ENCODE measurements at regions not wholly inside any gene's neighbourhood (a gene's known extent, or its start where the extent isn't known, plus 50 kb on each side); places are given as distances from the start of the nearest gene placed in this dataset.

GRCh38 chr4:81963015-81963762 lies 410.6 kb downstream of the HNRNPD start:
- Histone ChIP-seq H3K4me1 (no peaks in the 10 kb centered on the region), H3K27ac (no peak overlapping the region), H3K9me3 (no peaks in the 10 kb centered on the region), H3K36me3 (no peaks in the 10 kb centered on the region), H3K9ac (ENCODE audit: low read depth in 2 of 2, low read length in 2 of 2) (no peak overlapping the region), H3K27me3 (no peaks in the 10 kb centered on the region), H3K4me3 (no peak overlapping the region)
- TF ChIP-seq CTCF (IDR thresholded peaks at IDR 0.05), result no peak
- intact Hi-C loops (cut with DNase I), result no loop called here
- DNase-seq, result no peak

DNA sequence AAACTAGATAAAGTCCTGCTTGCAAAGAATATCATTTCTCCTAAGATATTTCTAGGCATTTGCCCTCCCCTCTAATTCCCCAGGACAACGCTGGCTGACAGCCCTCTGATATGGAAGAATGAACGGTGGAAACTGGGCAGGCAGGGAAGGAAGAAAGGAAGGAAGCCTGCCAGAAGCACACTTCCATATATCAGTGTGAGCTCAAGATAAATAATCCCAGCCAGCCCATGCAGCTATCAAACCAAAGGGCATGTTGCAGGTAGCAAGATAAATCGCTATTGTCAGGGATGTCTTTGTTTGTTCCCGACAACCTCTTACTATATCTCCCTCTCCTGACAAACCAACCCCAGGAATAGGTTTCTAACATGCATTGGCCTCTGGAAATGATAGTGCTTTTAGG lies 412.8 kb downstream of the HNRNPD start:
- intact Hi-C loops (cut with DNase I), result no loop called here
- Histone ChIP-seq H3K9ac (ENCODE audit: low read depth in 2 of 2, low read length in 2 of 2) (no peak overlapping the region), H3K27ac (no peak overlapping the region), H3K4me1 (no peaks in the 10 kb centered on the region), H3K9me3 (no peaks in the 10 kb centered on the region), H3K36me3 (no peaks in the 10 kb centered on the region), H3K4me3 (no peak overlapping the region), H3K27me3 (no peaks in the 10 kb centered on the region)
- no peak for TF ChIP-seq CTCF (IDR thresholded peaks at IDR 0.05)
- DNase-seq, result no peak

- intact Hi-C loops (cut with DNase I), result no loop called here
- TF ChIP-seq CTCF (IDR thresholded peaks at IDR 0.05), result no peak
- Histone ChIP-seq H3K4me1 (no peaks in the 10 kb centered on the region), H3K4me3 (no peak overlapping the region), H3K9ac (ENCODE audit: low read depth in 2 of 2, low read length in 2 of 2) (no peak overlapping the region), H3K9me3 (no peaks in the 10 kb centered on the region), H3K36me3 (no peaks in the 10 kb centered on the region), H3K27me3 (no peaks in the 10 kb centered on the region), H3K27ac (no peak overlapping the region)
- DNase-seq, result no peak
Measured at GRCh38 chr4:81954271-81954670, 419.5 kb downstream of the HNRNPD start.

- no peak for DNase-seq
- H3K9me3 ChIP-seq, result no peaks in the 10 kb centered on the region
- H3K4me3 ChIP-seq, result no peak overlapping the region
- H3K4me1 ChIP-seq, result no peaks in the 10 kb centered on the region
- no peak overlapping the region for H3K27ac ChIP-seq
- TF ChIP-seq CTCF (IDR thresholded peaks at IDR 0.05), result no peak
- intact Hi-C loops (cut with DNase I), result no loop called here
- H3K36me3 ChIP-seq, result no peaks in the 10 kb centered on the region
- no peaks in the 10 kb centered on the region for H3K27me3 ChIP-seq
- no peak overlapping the region for H3K9ac ChIP-seq (ENCODE audit: low read depth in 2 of 2, low read length in 2 of 2)
Measured at GRCh38 chr4:81951891-81952455, 421.8 kb downstream of the HNRNPD start.

DNA sequence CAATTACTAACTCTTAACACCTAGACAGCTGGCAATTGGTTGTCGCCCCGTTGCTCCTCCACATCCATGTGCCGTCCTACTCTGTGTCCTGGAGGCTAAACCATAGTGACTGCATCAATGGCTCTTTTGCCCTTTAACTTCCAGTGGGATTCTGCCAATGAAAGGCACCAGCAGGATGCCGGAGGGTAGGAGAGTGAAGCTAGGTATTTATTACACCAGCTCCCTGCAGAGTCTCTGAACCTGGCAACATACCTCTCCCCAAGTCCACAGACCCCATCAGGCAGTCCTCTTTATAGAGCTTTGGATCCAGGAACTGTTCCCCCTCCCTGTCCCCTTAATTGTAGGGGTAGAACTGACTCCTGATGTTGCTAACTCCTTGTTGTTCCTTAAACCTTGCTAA lies 426.8 kb downstream of the HNRNPD start:
- TF ChIP-seq CTCF (IDR thresholded peaks at IDR 0.05), result no peak
- H3K27ac ChIP-seq, result no peak overlapping the region
- no peak overlapping the region for H3K4me3 ChIP-seq
- no peaks in the 10 kb centered on the region for H3K9me3 ChIP-seq
- no peaks in the 10 kb centered on the region for H3K27me3 ChIP-seq
- H3K4me1 ChIP-seq, result no peaks in the 10 kb centered on the region
- H3K36me3 ChIP-seq, result no peaks in the 10 kb centered on the region
- no peak for DNase-seq
- H3K9ac ChIP-seq (ENCODE audit: low read depth in 2 of 2, low read length in 2 of 2), result no peak overlapping the region
- intact Hi-C loops (cut with DNase I), result no loop called here

Measured in colonic mucosa (tissue), 4 donors.